CMK (cell line): ENCODE measurements at regions not wholly inside any gene's neighbourhood (a gene's known extent, or its start where the extent isn't known, plus 50 kb on each side); places are given as distances from the start of the nearest gene placed in this dataset.

ENCODE experiments used
- DNase-seq: peaks from one replicate; pipeline ENCODE4 v3.0.0-alpha.2; 2010; ENCODE audit warnings: low read depth

GRCh38 chr1:4593106-4593505 lies 61.3 kb upstream of the AJAP1 start:
- no peak for DNase-seq

DNA sequence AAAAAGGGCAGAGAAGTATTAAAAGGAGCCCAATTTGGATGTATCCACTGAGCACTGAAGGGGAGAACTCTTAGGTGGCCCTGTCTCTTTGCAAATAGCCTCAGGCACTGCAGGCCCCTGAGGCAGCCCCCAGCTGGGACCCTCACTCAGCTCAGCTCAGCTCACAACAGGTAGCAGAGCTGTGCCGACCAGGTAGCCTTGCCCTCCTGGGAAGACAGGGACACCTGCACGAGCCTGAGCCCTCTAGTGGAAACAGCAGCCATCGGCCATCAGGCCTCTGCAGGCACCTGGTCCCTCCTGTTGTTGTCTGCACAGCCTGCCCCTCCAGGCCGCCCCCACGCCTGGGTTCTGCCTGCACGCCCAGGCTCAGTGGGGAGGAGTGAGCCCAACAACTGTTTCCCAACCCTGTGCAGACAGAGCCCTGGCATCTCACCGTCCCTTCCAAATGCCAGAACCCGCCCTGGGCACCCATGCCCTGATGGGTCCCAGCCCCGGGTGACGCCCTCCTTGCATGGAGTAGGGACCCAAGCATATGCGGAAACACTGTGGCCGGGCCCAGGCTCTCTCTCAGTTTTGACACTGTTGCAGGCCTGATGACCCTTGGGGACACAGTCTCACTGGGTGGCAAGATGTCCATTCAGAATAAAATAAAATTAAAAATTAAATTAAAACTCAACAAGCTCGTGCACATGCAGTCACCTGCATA lies 60.0 kb upstream of the AJAP1 start:
- no peak for DNase-seq

- DNase-seq = no peak
Measured at GRCh38 chr1:4595341-4596225, 58.8 kb upstream of the AJAP1 start.

GRCh38 chr1:4596486-4596885 lies 57.9 kb upstream of the AJAP1 start:
- no peak for DNase-seq

- no peak for DNase-seq
Measured at GRCh38 chr1:4597020-4597419, 57.4 kb upstream of the AJAP1 start.

GRCh38 chr1:4598561-4598960 lies 55.8 kb upstream of the AJAP1 start:
- DNase-seq = no peak

DNA sequence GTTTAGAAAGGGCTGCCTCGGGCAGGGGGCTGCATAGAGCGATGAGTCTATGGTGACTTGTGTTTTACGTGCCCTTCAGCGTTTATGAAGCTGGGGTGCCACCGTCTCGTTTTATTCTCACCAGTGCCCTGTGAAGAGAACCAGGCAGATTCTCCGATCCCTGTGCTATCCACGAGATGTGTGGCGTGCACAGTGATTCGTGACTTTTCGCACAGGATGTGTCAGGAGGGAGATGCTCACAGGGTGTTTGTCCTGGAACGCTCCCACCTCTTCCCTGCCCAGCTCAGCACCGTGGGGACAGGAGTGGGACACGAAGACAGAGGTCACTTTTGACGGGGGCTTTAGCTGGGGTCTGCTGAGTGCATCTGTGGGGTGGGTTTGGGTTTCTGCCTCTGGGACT lies 54.9 kb upstream of the AJAP1 start:
- DNase-seq = no peak

- no peak for DNase-seq
Measured at GRCh38 chr1:4599951-4600481, 54.4 kb upstream of the AJAP1 start.

DNA sequence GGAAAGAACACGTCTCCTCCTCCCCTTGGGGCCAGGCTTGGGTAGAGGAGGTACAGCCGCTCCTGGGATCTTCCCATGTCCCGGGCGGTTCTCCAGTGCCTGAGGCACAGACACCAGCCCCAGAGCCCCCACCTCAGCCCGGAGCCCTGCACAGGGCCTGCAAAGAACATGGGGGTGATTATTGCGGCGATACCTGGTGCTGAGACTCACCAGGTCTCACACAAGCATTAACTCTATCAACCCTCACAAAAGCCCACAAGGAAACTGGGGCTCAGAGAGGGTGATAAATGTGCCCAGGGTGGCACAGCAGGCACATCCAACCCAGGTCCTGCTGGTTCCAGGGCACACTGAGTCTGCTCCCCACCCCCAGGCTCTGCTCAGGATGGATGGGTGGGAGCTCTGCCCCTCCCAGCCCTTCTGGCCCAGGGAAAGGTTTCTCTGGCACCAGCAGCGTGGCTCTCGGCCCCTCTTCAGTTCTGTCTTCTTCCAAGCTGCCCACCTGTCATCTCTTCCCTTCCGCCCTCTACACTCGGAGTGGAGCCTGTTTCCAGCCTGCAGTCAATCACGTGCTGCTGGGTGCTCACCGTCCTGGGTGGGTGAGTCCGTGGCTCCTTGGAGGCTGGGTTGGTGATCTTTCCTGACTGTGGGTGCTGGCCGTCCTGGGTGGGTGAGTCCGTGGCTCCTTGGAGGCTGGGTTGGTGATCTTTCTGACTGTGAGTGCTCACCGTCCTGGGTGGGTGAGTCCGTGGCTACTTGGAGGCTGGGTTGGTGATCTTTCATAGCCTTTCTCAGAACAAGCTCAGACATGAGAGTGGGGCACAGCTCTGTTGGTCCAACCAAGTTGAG lies 53.6 kb upstream of the AJAP1 start:
- no peak for DNase-seq

GRCh38 chr1:4601941-4602340 lies 52.5 kb upstream of the AJAP1 start:
- no peak for DNase-seq

GRCh38 chr1:4602462-4603294 lies 51.7 kb upstream of the AJAP1 start:
- no peak for DNase-seq

- DNase-seq = peak; percentile 87
Measured at GRCh38 chr1:4603295-4604110, 50.9 kb upstream of the AJAP1 start.
